GM18498 (cell line): ENCODE measurements at regions not wholly inside any gene's neighbourhood (a gene's known extent, or its start where the extent isn't known, plus 50 kb on each side); places are given as distances from the start of the nearest gene placed in this dataset.

Experiments used
- ATAC-seq: cut with Tn5 transposase; IDR thresholded peaks from one replicate; pipeline ENCODE4 v1.9.1; 2021; ENCODE audit warnings: mild to moderate bottlenecking, moderate library complexity; ENCODE audit not compliant: unreplicated experiment

- no peak for ATAC-seq
Observed at GRCh38 chr4:176568238-176568637, 224.5 kb downstream of the VEGFC start.

DNA sequence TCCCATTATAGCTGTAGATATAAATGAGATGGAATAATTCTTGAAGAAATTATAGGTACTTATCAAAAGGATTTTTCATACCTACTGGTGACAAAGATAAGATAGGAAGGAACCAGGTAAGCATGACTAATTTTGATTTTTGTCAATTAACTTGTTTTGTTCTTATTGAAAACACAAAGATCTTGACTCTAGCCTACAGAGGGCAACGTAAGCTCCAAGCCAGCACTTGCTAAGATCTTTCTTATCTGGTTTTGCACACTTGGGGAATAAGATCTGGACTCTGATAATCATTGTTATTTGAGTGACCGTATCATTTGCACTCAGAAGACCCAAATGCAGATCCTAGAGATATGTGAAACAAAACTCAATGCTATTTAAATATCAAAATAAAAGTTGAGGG, 223.4 kb downstream of the VEGFC start:
- no peak for ATAC-seq

DNA sequence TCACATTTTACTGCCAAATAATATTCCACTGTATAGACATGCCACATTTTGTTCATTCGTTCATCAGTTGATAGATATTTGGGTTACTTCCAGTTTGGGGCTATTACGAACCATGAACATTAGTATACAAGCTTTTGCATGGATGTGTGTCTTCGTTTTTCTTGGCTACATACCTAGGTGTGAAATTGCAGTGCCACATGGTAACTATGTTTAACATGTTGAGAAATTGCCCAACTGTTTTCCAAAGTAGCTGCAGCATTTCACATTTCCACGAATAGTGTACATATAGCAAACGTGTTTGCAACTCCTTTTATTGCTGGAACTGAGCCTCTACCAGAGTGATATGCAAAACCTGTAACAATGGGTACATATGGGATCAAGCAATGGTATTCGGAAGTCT, 221.5 kb downstream of the VEGFC start:
- no peak for ATAC-seq

DNA sequence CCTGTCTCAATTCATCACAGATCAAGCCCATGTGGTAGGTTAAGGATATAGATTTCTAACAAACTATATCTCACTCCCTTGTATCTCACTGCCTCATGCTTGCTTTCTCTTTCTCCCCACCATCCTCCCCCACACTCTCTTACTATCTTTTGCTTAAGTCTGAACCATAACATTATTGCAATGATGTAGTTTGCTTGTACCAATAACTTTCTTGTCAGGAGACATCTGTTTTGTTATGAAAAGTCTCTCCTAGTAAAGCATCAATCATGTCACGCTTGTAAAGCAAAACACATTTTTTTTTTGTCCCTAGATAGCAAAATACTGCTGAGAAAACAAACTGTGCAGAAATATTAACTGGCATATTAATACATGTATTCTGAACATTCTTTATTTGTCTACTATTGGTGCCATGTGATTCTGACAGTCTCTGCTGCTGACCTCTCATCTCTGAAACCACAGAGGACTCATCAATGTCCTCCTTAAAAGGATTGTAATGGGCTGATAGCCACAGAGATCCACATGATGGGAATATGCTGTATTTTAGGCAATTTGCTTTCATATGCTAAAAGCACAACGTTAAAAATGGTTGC, 217.5 kb downstream of the VEGFC start:
- ATAC-seq = no peak

- ATAC-seq = no peak
Observed at GRCh38 chr4:176579226-176579625, 213.5 kb downstream of the VEGFC start.

GRCh38 chr4:176583278-176583677, 209.4 kb downstream of the VEGFC start:
- ATAC-seq = no peak

DNA sequence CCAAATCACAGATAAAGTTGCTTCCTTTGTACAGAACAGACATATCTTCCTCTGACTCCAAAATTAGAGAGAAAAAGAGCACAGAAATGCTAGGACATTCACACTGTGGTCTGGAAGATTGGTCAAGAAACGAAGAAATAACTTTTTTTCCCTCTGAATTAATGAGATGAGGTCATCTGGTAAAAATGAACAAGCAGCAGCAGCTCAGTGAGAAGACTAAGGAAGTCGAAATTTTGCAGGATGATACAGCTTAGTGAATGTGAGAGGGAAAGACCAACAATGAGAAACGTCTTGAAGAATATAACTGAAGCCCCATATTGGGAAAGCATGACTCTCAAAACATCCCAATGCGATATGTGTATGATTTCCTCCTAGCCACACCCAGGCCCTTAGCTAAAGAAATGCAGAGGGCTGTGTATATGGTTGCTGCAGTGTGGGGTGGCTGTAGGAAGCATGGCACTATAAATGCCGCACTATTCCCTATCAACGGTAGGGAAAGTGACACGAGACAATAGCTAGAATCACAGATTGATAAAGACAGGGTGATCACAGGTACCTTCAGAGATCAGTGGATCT, 208.6 kb downstream of the VEGFC start:
- no peak for ATAC-seq

DNA sequence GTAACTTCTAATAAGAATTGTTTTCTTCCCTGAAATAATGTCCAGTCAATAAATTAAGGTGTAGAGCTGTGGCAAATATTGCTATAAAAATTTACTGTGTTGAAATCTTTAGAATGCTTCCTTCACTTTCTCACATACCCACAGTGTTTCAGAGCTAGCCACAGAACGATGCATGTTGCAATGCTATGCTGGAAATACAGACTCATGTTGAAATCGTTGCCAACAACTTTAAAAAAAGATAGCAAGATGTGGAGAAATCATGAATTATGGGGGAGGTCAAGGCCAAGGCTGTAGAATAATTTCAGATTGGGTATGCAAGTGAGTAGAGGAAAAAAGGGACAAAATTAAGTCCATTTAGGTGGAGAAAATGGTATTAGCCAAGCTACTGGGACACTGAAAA, 204.8 kb downstream of the VEGFC start:
- ATAC-seq = no peak

- no peak for ATAC-seq
Observed at GRCh38 chr4:176588436-176588835, 204.3 kb downstream of the VEGFC start.

DNA sequence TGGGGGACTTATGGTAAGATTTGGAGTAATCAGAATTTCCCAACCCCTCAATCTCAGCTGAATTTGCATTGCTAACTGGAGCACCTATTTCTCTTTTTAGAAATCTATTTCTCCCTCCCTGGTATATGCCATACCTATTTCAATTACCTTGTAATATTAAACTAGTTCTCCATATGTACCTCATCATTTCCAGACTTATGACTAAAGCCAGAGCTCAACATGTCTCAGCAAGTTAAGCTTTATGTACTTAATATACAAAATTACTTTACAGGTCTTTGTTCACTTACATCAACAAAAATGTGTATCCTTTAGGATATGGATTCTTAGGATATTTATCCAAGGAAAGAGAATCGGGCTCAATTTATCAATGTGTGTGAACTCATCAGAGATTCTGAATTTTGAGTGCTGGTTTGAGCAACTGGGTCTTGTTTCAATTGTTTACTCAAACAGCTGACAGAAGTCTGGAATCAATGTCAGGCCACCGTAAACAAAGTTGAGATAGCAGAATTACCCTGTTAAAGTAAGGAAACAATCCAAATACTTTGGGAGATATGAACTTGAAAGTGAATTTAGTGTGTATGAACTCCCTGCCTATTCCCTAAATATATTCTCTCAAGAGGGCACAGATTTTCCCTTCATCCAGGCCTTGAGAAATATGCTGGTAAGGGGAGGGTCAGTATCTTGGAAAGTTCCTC, 199.6 kb downstream of the VEGFC start:
- ATAC-seq = no peak

GRCh38 chr4:176593943-176594342, 198.8 kb downstream of the VEGFC start:
- ATAC-seq = no peak

DNA sequence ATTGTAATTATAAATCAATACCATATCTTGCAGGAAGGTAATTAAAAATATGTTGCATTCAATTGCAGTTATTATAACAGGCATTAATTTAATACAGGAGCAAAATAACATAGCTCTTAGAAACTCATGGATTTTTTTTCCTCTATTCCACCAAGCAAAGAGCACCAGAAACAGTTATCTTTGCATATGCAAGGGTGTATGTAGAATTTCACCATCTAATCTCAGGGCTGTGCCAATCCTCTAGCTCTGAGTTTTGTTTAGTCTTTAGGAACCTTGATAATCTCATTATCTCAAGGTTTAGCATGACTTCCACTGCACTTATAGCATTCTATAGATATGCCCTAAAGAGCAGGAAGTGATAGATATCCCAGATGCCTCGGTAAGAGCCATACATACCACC, 197.5 kb downstream of the VEGFC start:
- ATAC-seq = no peak

DNA sequence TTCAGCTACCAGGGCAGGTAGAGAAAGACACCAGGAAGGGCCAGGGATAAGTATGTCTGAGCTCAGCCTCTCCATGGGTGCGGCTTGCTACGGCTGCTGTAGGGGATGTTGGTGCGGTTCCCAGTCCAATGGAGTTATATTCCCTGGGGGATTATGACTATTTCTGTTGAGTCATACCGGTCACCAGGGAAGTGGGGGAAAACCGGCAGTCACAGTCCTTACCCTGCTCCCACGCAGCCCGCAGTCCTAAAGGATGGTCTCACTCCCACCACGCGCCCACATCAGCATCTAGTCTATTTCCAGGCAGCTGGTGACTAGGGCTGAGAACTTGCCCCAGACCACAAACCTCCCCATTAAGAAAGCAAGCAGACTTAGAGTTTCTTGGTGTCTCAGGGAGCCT, 191.6 kb downstream of the VEGFC start:
- ATAC-seq = no peak

GRCh38 chr4:176607807-176608206, 184.9 kb downstream of the VEGFC start:
- ATAC-seq = no peak

GRCh38 chr4:176608346-176608745, 184.4 kb downstream of the VEGFC start:
- ATAC-seq = no peak

DNA sequence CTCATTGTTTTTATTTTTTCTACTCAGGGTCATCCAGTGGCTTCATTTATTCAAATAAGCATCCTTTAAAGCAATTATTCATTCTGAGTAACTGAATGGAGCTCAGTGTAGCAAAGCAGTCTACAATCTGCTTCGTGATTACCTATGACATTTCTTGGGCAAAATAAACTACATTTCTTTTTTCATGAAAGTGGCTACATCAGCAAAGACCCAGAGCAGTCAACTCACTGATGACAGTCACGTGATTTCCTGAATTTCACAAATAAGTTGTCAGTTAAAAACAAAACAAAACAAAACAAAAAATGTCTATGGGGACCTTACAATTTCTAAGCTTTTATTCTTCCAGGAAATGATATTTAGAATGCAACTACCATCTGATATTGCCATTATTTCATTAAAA, 182.1 kb downstream of the VEGFC start:
- ATAC-seq = no peak

DNA sequence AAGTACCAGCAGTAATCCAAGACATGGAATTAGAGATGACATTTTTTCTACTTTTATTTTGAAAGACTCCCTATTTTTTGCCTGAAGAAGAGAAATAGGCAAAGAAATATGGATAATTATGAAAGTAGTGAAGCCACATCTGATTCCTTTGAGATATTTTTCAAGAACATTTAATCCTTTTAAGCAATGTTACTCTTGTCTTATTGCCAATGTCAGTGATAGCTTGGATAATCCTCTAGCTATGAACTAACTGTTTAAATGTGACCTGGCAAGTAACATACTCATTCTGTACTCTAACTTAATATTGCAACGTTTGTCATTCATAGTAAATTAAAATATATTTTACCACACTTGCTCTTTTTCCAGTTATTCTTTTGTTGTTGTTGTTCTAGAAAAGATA, 181.3 kb downstream of the VEGFC start:
- no peak for ATAC-seq

GRCh38 chr4:176611951-176612350, 180.8 kb downstream of the VEGFC start:
- no peak for ATAC-seq

GRCh38 chr4:176614793-176615192, 177.9 kb downstream of the VEGFC start:
- no peak for ATAC-seq

GRCh38 chr4:176616151-176616550, 176.6 kb downstream of the VEGFC start:
- no peak for ATAC-seq

DNA sequence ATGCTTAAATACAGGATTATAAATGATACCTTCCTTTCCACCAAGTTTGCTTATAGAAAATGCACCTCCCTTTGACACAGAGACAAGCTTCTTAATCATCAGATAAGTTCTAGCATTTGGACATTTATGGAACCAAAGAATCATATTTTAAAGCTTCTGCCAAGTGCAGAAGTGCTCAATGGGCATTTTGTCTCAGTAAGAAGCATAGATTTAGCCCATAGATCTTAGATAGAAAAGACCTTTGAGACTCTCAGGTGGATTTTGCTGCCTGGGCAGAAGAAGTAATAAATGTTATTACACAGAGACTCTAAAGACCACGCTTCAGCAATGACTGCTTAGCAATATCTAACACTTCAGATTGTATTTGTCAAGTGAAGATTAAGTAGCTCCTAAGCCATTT, 174.6 kb downstream of the VEGFC start:
- no peak for ATAC-seq

GRCh38 chr4:176619430-176619829, 173.3 kb downstream of the VEGFC start:
- no peak for ATAC-seq
